K562 (cell line): ENCODE measurements at regions not wholly inside any gene's neighbourhood (a gene's known extent, or its start where the extent isn't known, plus 50 kb on each side); places are given as distances from the start of the nearest gene placed in this dataset.

Source experiments
- CBX2 ChIP-seq: fragments of 200-600 bp; sonication (generic); IDR thresholded peaks from one replicate; pipeline ENCODE4 v1.6.1; 2012; ENCODE audit warnings: mild to moderate bottlenecking, low read length, inconsistent platforms; ENCODE audit not compliant: insufficient read depth, poor library complexity, severe bottlenecking
- CTCF ChIP-seq, 3 experiments: IDR thresholded peaks in 2 of 3; conservative IDR thresholded peaks in 1 of 3; 2 replicates each; pipeline ENCODE4 v1.5.1; 2011 to 2012; ENCODE audit warnings: low read length in 3 of 3, mild to moderate bottlenecking in 3 of 3, control low read depth in 2 of 3, improper control_type of control experiment in 1 of 3, inconsistent platforms in 1 of 3, low read depth in 1 of 3, mixed read lengths in 1 of 3, moderate library complexity in 1 of 3; ENCODE audit not compliant: insufficient read depth in 2 of 3
- DNMT1 ChIP-seq: fragments of 450-650 bp; IDR thresholded peaks from 2 replicates; pipeline ENCODE4 v1.6.1; 2016; ENCODE audit warnings: antibody characterized with exemption, mild to moderate bottlenecking
- ELK1 ChIP-seq: sonication (generic); formaldehyde crosslinking; IDR thresholded peaks from 2 replicates; pipeline ENCODE4 v1.8.1; 2022; ENCODE audit warnings: missing genetic modification reagents
- MNT ChIP-seq, 2 experiments: fragments of 450-650 bp; conservative IDR thresholded peaks; 2 replicates each; pipeline ENCODE4 v1.6.1; 2017; ENCODE audit warnings: mild to moderate bottlenecking in 2 of 2, moderate library complexity in 2 of 2
- MTA2 ChIP-seq: fragments of 450-650 bp; IDR thresholded peaks from 2 replicates; pipeline ENCODE4 v1.6.1; 2016; ENCODE audit warnings: low read depth
- PHF20 ChIP-seq: fragments of 450-650 bp; IDR thresholded peaks from 2 replicates; pipeline ENCODE4 v1.6.1; 2018; ENCODE audit not compliant: partially characterized antibody
- POLR2A ChIP-seq: fragments of 450-650 bp; conservative IDR thresholded peaks from 2 replicates; pipeline ENCODE4 v1.6.1; 2016
- RAD21 ChIP-seq, 2 experiments: fragments of 250-450 bp in 1 of 2; fragments of 450-650 bp in 1 of 2; sonication (Bioruptor Pico) in 1 of 2; formaldehyde crosslinking in 1 of 2; IDR thresholded peaks in 1 of 2; conservative IDR thresholded peaks in 1 of 2; 2 replicates each; pipeline versions ENCODE4 v1.4.0 to v1.8.0; 2020 to 2022; ENCODE audit warnings: mild to moderate bottlenecking in 2 of 2, moderate library complexity in 1 of 2
- SP2 ChIP-seq: IDR thresholded peaks from 2 replicates; pipeline ENCODE4 v1.6.1; 2011; ENCODE audit warnings: mild to moderate bottlenecking, low read depth, low read length, moderate library complexity; ENCODE audit not compliant: poor library complexity, severe bottlenecking; ENCODE audit errors: extremely low read depth
- TOE1 ChIP-seq, 2 experiments: fragments of 450-650 bp in 1 of 2; sonication (generic) in 1 of 2; formaldehyde crosslinking in 1 of 2; IDR thresholded peaks; 2 replicates each; pipeline versions ENCODE4 v1.7.1 to v1.8.0; 2016 to 2022; ENCODE audit warnings: borderline replicate concordance in 2 of 2, mild to moderate bottlenecking in 2 of 2, antibody characterized with exemption in 1 of 2, inconsistent platforms in 1 of 2, low read depth in 1 of 2, missing genetic modification reagents in 1 of 2, moderate library complexity in 1 of 2
- TRIM24 ChIP-seq, 2 experiments: fragments of 450-650 bp; IDR thresholded peaks; 2 replicates each; pipeline ENCODE4 v1.6.1; 2016
- ZBTB17 ChIP-seq: fragments of 450-650 bp; formaldehyde crosslinking; IDR thresholded peaks from 2 replicates; pipeline ENCODE4 v1.4.0; 2020; ENCODE audit warnings: mild to moderate bottlenecking
- ZNF589 ChIP-seq: fragments of 200-800 bp; sonication (Bioruptor generic); IDR thresholded peaks from 2 replicates; pipeline ENCODE4 v1.6.1; 2016; ENCODE audit warnings: low read depth, missing genetic modification characterization, missing compliant biosample characterization

GRCh38 chr4:118586357-118586790, 98.8 kb upstream of the METTL14 start:
- TF ChIP-seq PHF20 (no peak), ZNF589 (CRISPR knock-in tag) (no peak), DNMT1 (no peak), CTCF (IDR thresholded peaks at IDR 0.05 in 2 of 3, conservative IDR thresholded peaks at IDR 0.05 in 1 of 3; ENCODE audit: insufficient read depth in 2 of 3, low read depth in 1 of 3, low read length in 3 of 3) (no peak), MNT (conservative IDR thresholded peaks at IDR 0.05) (no peak), POLR2A (no peak), TOE1 (IDR thresholded peaks at IDR 0.05; ENCODE audit: borderline replicate concordance) (no peak), TOE1 (CRISPR knock-in tag; IDR thresholded peaks at IDR 0.05; ENCODE audit: borderline replicate concordance, low read depth) (no peak), TRIM24 (IDR thresholded peaks at IDR 0.05) (no peak), SP2 (no peak), CBX2 (no peak), ZBTB17 (CRISPR knock-in tag) (no peak), RAD21 (CRISPR knock-in tag; conservative IDR thresholded peaks at IDR 0.05 in 1 of 2, IDR thresholded peaks at IDR 0.05 in 1 of 2) (no peak), MTA2 (no peak), ELK1 (CRISPR knock-in tag) (no peak)
